ENCODE measurements at regions not wholly inside any gene's neighbourhood (a gene's known extent, or its start where the extent isn't known, plus 50 kb on each side); places are given as distances from the start of the nearest gene placed in this dataset.
"Not testable (repeated sequence)": the region's sequence is repeated elsewhere in the genome, so short reads cannot be mapped to it uniquely, and the experiment has no call there.

GRCh38 chr2:41149054-41149453 is 697.2 kb upstream of the SLC8A1 start:
- DNase-seq (ENCODE audit: low read depth in 2 of 2), result no peak

- DNase-seq (ENCODE audit: low read depth in 2 of 2), result no peak
Measured at GRCh38 chr2:41151746-41152145, 699.9 kb upstream of the SLC8A1 start.

GRCh38 chr2:41152318-41152717 is 700.4 kb upstream of the SLC8A1 start:
- no peak for DNase-seq (ENCODE audit: low read depth in 2 of 2)

GRCh38 chr2:41160439-41160838 is 708.5 kb upstream of the SLC8A1 start:
- DNase-seq (ENCODE audit: low read depth in 2 of 2), result no peak

GRCh38 chr2:41167014-41167413 is 715.1 kb upstream of the SLC8A1 start:
- no peak for DNase-seq (ENCODE audit: low read depth in 2 of 2)

GRCh38 chr2:41169744-41170143 is 717.9 kb upstream of the SLC8A1 start:
- DNase-seq (ENCODE audit: low read depth in 2 of 2), result no peak

DNA sequence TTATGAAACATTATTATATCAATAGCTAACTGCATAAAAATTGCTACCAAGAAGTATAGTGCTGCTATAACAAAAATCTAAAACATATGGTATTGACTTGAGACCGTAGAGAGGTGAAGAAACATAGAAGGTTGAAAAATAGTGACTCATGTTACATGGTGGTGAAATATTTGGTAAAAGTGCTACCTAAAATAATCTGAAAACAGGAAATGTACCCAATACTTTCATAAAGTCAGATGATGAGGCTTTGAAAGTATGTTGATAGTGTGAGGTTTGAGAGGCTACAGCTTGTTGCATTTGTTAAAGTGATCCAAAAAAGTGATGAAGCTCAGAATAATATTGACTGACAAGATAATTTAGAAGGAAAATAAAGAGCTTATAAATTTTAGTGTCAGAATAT is 718.7 kb upstream of the SLC8A1 start:
- no peak for DNase-seq (ENCODE audit: low read depth in 2 of 2)

GRCh38 chr2:41180387-41180786 is 728.5 kb upstream of the SLC8A1 start:
- no peak for DNase-seq (ENCODE audit: low read depth in 2 of 2)

DNA sequence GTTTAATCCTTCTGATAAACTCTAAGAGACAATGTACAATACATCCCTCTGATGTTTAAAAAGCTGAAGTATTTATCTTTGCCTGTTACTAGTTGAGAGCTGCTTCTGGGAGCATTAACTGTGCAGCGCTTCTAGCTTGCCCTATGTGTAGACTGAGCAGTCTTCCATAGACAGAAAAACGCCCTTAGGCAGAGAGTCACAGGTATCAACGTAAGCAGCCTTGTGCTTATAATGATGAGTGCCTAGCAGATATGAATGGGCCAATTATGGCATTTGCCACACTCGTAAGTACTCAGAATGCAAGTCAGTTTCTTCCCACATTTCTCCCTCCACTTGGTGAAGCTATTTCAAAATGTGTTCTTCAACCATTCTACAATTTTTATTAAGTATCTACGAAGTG is 731.1 kb upstream of the SLC8A1 start:
- no peak for DNase-seq (ENCODE audit: low read depth in 2 of 2)

DNA sequence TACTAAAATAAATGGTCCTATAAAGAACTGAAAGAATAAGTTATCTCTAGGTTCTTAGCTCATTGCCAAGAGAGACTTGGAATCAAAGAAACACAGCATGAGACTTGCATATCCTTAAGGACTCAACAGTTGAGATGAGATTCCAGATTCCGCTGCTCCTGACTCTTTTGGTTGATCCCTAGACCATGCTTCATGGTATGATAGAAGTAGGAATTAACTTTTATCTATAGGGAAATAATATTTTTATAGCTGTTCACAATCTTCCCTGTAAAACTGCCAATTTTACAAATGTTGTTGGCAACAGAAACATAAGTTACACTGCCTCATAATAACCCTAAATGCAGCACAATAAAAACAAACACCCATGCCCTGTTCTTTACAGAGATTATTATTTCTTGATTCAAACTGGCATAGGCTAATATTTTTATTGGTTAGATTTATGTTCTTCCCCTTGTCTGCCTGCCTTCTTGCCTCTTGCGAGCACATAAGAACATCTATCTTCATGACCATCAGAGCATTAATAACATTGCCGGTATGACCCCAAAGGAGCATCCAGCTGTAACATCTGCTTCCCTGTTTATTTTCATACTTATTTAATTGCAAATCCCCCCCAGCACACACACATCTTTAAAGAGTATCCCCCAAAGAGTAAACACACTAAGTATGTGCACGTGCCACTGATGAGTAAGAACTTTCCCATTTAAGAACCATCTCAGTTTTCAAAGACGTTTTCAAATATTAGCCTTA is 735.7 kb upstream of the SLC8A1 start:
- DNase-seq (ENCODE audit: low read depth in 2 of 2), result no peak

DNA sequence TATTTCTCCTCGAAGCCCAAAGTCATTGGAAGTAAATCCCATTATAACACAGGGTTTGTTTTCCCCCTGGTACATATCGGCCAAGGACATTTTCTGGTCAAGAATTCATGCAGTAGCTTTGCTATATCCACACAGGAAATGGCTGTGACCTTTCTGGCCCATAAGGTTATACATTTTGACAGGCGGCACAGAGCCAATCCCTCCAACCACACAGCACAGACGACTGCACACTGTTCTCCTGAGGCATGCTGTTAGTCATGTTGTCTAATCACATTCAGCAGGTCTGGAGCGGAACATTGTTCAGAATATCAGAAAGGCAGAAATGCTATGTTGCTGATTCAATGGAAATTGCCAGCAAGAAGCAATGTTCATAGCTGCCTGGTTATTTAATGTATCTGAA is 742.3 kb upstream of the SLC8A1 start:
- DNase-seq (ENCODE audit: low read depth in 2 of 2), result no peak

DNA sequence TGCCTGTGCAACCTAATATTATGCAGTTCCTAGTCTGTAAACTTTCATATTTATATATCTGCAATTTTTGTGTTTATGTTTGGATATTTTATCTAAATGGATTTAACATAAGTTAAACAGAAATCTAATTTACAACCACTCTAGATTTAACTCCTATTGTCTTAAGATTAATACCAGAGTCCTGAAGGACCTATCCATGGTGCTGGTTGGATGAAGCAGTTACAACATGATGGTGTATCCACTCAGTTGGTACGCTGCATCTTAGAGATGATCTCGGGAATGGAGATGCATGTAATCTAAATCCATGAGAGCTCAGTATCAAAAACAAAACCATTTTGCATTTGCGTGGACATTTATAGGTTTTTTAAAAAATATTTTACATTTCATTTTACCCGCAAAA is 745.9 kb upstream of the SLC8A1 start:
- no peak for DNase-seq (ENCODE audit: low read depth in 2 of 2)

DNA sequence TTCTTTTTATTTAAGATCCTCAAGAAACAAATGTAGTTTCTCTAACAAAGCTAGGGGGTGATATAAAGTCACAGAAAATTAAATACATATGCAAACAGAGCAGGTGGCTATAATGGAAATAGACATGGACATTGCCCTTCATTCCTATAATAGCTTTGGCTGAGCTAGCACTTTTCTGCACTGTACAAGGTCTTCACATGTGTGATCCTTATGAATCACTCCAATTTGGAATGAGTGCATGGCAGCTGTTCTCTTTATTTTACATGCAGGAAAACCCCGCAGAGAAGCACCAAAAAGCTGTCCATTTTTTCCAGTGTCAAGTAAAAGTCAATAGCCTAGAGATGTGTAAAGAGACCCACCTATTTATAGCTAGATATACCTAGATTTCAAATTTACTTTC is 747.4 kb upstream of the SLC8A1 start:
- DNase-seq (ENCODE audit: low read depth in 2 of 2), result no peak

- DNase-seq (ENCODE audit: low read depth in 2 of 2), result no peak
Measured at GRCh38 chr2:41204315-41204714, 752.4 kb upstream of the SLC8A1 start.

GRCh38 chr2:41206004-41206403 is 754.1 kb upstream of the SLC8A1 start:
- no peak for DNase-seq (ENCODE audit: low read depth in 2 of 2)

DNA sequence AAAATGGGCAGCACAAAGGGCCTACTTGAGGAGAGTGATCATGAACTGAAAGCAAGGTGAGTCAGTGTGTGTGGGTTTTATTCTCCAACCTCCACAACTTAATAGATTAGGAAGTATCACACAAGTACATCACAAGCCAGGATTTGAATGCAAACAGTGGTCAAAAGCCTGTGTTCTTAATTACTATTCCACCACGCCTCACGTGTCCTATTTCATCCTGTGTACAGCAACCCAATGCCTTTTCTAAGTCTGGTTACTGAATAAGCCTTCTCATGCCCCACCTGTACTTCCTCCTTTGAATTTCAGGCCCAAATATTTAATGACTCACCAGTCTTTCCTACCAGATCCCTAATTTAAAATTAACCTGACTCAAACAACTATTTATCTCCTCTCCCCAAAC is 755.7 kb upstream of the SLC8A1 start:
- no peak for DNase-seq (ENCODE audit: low read depth in 2 of 2)

DNA sequence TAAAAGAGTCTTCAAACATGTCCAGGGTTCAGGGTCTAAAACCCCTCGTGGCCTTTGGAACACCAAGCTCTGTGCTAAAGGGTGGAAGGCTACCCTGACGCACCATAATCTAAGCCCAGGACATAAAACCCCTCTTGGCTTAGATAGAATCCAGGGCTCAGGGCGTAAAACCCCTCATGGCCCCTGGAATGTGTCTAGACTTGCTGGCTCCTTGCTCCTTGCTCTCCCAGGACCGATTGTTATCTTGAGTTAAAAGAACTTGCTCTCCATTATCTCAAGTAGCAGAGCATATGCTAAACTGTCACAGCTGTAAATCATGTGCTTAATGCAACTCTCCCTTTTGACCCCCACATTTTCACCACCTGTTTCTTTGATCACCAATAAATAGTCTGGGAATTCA is 758.1 kb upstream of the SLC8A1 start:
- DNase-seq (ENCODE audit: low read depth in 2 of 2), result not testable (repeated sequence)

DNA sequence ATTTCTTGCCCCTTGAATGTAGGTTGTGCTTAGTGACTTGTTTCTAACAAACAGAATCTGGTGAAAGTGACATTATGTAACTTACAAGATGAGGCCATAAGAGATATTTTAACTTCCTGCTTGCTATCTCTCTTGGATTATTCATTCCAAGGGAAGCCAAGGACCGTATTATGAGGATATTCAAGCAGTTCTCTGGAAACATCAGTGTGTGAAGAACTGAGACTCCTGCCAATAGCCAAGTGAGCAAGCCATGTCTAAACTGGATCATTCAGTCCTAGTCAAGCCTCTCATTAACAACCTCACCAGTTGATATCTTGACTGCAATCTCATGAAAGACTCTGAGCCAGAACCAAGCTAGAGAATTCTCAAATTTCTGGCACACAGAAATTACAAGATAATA is 765.1 kb upstream of the SLC8A1 start:
- DNase-seq (ENCODE audit: low read depth in 2 of 2), result no peak

DNA sequence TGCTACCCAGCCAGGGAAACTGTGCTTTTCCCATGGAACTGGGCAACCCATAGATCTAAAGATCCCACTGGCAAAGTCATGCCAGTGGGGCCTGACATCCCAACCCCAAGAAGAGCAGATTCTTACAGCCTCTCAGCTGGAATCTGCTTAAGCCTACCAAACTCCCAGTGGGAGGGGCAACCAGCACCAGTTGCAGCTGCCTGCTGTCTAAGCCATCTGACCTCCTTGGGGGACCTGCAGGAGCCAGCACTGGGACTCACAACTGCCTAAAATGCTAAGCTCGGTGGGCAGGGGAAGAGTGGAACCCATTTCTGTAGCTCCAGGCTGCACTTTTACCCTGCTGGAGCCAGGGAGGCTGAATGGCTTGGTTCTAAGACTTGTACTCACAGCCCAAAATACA is 770.7 kb upstream of the SLC8A1 start:
- no peak for DNase-seq (ENCODE audit: low read depth in 2 of 2)

DNA sequence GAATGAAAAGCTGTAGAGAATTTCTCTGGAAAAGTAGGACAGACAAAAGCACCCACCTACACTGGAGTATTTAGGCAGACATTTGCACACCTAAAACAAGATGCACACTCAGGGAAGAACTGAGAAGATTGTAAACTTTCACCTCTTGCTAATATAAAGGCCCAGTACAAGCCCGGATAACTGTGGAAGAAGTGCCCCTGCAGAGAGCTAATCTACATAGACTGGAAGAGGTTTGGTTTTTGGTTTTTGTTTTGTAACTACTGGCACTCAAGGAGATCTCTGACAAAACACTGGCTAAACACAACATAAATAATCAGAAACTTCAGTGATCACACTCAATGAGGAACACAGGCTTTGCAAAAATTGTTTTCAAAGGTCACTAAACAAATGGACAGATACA is 782.2 kb upstream of the SLC8A1 start:
- no peak for DNase-seq (ENCODE audit: low read depth in 2 of 2)

- DNase-seq (ENCODE audit: low read depth in 2 of 2), result no peak
Measured at GRCh38 chr2:41241325-41242000, 789.6 kb upstream of the SLC8A1 start.

- DNase-seq (ENCODE audit: low read depth in 2 of 2), result no peak
Measured at GRCh38 chr2:41242001-41242331, 790.1 kb upstream of the SLC8A1 start.

GRCh38 chr2:41267929-41268659 is 779.7 kb upstream of the PKDCC start:
- DNase-seq (ENCODE audit: low read depth in 2 of 2), result no peak
